NCI-H2227 (cell line): ENCODE measurements at regions not wholly inside any gene's neighbourhood (a gene's known extent, or its start where the extent isn't known, plus 50 kb on each side); places are given as distances from the start of the nearest gene placed in this dataset.
"Not testable (repeated sequence)": the region's sequence is repeated elsewhere in the genome, so short reads cannot be mapped to it uniquely, and the experiment has no call there.

Experiments used
- DNase-seq: peaks from one replicate; lab custom pipeline; 2025; ENCODE audit not compliant: unreplicated experiment; lab: John Stamatoyannopoulos, UW

DNA sequence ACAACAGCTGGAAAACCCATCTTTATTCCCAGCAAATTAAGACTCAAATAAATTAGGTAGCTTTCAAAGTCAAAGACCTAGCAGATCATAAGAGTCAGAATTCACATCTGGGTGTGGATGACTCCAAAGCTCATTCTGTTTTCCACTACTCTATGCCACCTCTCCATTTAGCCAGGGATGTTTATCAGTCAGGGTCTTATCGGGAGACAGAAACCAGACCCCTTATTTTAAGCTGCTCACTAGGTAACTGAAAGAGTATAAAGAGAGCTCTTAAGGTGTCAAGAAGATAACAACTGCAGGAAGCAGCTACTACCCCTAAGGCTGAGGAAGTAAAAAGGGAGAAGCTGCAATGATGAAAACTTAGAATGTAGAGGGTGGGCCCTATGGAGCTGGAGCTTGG, 333.7 kb upstream of the KLF3 start:
- DNase-seq: no peak

GRCh38 chr4:38330936-38331335, 333.1 kb upstream of the KLF3 start:
- no peak for DNase-seq

DNA sequence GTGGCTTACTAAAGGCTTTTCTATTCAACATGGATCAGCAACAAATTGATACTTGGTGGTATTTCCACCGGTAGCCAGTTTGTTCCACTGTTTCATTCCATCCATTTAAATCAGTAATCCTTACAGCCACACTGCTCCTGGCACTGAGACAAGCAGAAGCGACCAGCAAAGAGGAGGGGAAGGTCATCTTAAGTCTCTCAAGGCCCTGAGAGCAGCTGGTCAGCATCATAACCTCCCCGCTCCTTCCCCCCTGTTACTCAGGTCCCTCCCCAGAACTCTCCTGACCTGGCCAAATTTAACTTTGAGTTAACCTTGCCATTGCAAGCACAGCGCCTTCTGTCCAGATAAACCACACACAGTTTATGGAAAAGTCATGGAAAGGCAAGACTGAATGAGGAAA, 331.3 kb upstream of the KLF3 start:
- no peak for DNase-seq

GRCh38 chr4:38333219-38333618, 330.8 kb upstream of the KLF3 start:
- no peak for DNase-seq

GRCh38 chr4:38334791-38335190, 329.2 kb upstream of the KLF3 start:
- DNase-seq: no peak

DNA sequence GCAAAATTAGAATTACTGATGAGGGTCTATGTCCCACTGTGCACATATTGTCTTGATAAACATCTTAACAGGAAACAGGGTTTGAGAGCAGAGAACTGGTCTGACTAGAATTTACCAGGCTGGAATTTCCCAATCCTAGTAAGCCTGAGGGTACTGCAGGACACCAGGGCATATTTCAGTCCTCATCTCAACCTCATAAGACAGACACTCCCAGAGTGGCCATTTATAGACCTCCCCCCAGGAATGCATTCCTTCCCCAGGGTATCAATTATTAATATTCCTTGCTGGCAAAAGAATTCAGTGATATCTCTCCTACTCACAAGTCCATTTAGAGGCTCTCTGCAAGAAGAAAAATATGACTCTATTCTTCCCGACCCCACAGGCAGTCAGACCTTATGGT, 325.1 kb upstream of the KLF3 start:
- not testable (repeated sequence) for DNase-seq

DNA sequence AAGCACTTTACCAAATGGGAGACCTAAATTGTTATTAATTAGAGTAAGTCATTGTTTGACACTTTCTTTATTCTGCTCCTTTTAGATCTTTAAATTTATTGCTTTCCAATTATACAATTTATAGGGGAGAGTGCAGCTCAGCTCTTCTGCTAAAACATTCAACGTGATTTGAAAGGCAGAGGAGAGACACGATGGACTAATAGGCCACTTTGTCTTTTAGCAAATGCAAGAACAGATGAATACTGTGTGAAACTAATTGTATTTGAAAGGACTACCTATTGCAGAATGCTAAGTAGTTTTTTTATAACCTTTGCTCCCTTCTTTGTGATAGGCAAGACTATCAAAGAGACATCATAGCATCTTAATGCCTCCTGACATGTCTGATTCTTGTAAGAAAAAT, 320.4 kb upstream of the KLF3 start:
- DNase-seq: no peak

GRCh38 chr4:38344929-38345328, 319.1 kb upstream of the KLF3 start:
- DNase-seq: no peak

DNA sequence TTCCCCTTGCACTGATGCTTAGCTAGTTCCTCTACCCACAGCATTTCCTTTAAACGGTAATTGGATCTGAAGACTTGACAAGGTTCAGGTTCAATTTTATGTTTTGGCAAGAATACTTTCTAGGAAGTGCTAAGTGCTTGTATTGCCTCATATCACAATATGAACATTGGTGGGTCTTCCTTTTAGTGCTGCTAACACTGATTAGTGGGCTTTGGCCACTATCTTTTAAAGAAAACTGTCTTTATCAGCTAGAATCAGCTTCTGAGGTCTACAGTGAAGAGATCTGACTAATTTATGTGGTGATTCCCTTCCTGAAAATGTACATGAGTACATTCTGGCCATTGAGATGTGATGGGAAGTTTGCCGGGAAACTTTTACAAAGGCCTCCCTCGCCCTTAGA, 316.7 kb upstream of the KLF3 start:
- DNase-seq: no peak

DNA sequence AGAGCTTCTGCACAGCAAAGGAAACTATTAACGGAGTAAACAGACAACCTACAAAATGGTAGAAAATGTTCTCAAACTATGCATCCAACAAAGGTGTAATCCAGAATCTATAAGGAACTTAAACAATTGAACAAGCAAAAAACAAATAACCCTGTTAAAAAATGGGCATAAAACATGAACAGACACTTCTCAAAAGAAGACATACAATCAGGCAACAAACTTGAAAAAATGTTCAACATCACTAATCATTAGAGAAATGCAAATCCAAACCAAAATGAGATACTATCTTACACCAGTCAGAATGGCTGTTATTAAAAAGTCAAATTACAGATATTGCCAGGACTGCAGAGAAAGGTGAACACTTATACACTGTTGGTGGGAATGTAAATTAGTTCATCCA, 309.6 kb upstream of the KLF3 start:
- DNase-seq: no peak

- no peak for DNase-seq
These were observed 309.1 kb upstream of the KLF3 start for GRCh38 chr4:38354872-38355271.

DNA sequence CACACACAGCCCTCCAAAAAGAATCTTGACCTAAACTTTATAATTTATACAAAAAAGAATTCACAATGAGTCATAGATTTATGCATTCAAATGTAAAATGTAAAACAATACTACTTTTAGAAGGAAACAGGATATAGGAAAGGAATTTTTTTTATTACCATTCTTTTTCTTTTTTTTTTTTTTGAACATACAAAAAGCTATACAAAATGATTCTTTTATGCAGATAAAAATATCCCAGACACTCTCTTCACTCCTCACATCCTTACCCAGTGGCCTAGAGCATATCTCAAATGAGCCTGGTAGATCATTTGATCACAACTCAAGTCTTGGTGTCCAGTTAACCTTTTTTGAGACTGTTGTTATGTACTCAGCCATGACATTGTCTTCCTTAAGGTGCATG, 307.3 kb upstream of the KLF3 start:
- DNase-seq: no peak

- DNase-seq: no peak
These were observed 306.5 kb upstream of the KLF3 start for GRCh38 chr4:38357546-38357945.

GRCh38 chr4:38359113-38359512, 304.9 kb upstream of the KLF3 start:
- DNase-seq: no peak

DNA sequence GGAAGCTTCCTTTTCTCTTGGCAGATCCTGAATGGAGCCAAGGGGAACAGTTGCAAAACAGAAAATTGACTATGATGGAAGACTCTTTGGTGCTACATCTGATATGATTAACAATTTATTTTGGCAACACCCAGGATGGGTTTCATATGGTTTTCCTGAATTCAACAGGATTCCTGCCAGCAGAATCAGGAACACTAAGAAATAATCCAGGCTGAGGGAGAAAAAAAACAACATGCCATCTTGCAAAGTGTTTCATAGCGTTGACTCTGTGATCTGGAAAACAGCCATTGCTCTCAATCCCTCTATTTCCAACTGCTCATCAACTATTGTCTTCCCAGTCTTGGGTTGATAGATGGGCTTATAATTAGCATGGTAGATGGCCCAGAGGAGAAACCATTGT, 303.8 kb upstream of the KLF3 start:
- DNase-seq: no peak

DNA sequence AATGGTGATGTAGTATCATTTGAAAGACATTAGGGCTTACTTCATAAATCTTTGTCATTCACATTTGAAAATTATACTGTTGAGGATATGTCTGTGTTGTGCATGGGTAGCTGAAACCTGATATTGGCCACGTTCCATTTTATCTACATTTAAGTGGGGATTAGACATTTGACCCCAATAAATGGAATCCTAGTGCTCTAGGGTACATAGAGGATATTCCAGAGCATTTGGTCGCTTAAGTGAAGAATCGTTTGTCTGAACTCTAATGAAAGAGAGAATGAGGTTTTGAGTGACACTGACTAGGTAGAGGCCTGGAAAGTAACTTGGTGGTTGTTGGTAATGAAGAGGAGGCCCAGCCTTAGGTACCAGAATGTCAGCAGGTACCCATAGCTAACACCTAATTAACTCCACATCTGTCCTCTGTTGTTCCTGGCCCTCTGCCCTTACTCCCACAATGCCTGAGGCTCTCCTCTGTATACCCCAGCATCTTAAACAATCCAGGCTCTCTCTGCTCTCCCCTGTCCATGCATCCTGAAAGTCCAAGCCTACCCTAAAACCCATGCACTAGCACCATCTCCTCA, 299.5 kb upstream of the KLF3 start:
- DNase-seq: no peak

GRCh38 chr4:38365261-38365660, 298.7 kb upstream of the KLF3 start:
- DNase-seq: no peak

DNA sequence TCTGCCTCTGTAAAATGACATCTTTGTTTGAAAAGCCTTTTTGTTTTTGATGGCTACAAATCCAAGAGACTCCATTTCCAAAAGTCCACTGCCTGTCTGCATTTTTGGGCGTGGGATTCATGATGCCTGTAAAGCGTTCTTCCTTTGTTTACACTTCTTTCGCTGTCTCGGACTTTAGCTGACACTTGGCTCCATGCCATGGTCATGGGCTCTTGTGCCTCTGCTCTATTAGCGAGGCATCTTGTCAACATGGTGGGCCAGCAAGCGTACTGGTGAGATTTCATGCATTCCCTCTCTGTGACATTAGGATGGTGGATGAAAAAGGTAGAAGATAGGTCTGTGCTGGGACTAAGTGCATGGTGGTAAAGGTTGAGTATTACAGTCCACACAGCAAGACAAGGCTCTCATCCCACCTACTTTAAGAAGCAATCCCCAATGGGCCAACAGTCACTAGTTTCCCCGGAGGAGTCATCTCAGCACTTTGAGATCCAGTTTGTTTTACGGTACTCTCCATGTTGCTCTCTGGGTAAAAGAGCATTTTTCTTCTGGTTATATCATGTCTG, 298.2 kb upstream of the KLF3 start:
- DNase-seq: no peak

GRCh38 chr4:38366456-38366855, 297.5 kb upstream of the KLF3 start:
- DNase-seq: no peak

DNA sequence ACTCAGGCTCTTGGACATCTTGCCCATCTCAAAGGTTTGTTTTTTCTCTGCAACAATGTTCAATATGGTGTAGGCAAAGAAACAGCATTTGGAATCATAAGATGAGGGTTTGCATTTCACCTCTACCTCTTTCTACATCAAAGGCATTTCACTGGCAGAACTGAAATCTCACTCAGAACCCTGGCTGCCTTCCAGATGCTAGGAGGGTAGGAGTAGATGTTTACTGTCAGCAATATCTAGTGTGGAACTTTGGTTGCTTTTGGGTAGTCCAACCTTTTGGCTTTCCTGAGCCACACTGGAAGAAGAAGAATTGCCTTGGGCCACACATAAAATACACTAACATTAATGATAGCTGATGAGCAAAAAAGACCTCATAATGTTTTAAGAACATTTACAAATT, 297.0 kb upstream of the KLF3 start:
- no peak for DNase-seq

GRCh38 chr4:38367642-38368174, 296.3 kb upstream of the KLF3 start:
- DNase-seq: no peak

- no peak for DNase-seq
These were observed 295.4 kb upstream of the KLF3 start for GRCh38 chr4:38368613-38369012.

GRCh38 chr4:38371391-38371851, 292.6 kb upstream of the KLF3 start:
- DNase-seq: no peak
